GM23338 (cell line): ENCODE measurements at regions not wholly inside any gene's neighbourhood (a gene's known extent, or its start where the extent isn't known, plus 50 kb on each side); places are given as distances from the start of the nearest gene placed in this dataset.

Experiments used
- CREB1 ChIP-seq: fragments of 250-450 bp; sonication (Bioruptor Pico); IDR thresholded peaks from 2 replicates; pipeline ENCODE4 v1.5.0; 2020; ENCODE audit warnings: low read depth, mild to moderate bottlenecking, moderate library complexity
- CTCF ChIP-seq, 2 experiments: fragments of 200-600 bp in 1 of 2; sonication (generic) in 1 of 2; conservative IDR thresholded peaks; 2 replicates each; pipeline versions ENCODE4 v1.5.1 to v1.6.1; 2016 to 2017; ENCODE audit warnings: antibody characterized with exemption in 2 of 2, low read depth in 2 of 2, mild to moderate bottlenecking in 2 of 2, moderate library complexity in 1 of 2
- EZH2 ChIP-seq: fragments of 200-600 bp; sonication (generic); IDR thresholded peaks from one replicate; pipeline ENCODE4 v1.8.0; 2017; ENCODE audit warnings: antibody characterized with exemption, mild to moderate bottlenecking, low read depth; ENCODE audit not compliant: unreplicated experiment
- POLR2AphosphoS5 ChIP-seq: IDR thresholded peaks from 2 replicates; pipeline ENCODE4 v1.6.1; 2016; ENCODE audit warnings: antibody characterized with exemption, low read depth
- STAT1 ChIP-seq: IDR thresholded peaks from one replicate; pipeline ENCODE4 v1.6.1; 2016; ENCODE audit warnings: antibody characterized with exemption; ENCODE audit not compliant: unreplicated experiment
- TF ChIP-seq, protein P1 (sequence below): IDR thresholded peaks from one replicate; pipeline ENCODE4 v1.6.1; 2018; ENCODE audit warnings: antibody characterized with exemption; ENCODE audit not compliant: unreplicated experiment
- TF ChIP-seq, protein P2 (sequence below): IDR thresholded peaks from 2 replicates; pipeline ENCODE4 v1.6.1; 2016; ENCODE audit warnings: antibody characterized with exemption

DNA sequence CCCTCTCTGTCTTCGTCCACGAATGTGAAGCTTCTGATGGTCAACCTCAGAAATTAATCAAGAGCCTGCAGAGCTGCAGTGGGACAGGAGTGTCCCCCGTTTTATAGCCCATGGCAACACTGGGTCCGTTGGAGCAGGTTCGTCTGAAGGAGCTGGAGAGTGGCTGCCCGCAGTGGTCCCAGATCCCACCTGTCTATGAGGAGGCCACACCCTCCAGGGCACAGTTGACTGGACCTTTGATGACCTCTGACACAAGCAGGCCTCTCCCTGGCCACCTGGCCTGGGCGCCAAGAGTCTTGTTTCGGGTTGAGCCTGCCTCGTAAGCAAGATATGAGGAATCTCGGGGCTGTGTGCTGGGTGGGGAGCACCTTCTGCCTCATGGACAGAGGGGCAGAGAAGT, 100.7 kb upstream of the SFSWAP start:
- TF ChIP-seq CTCF (conservative IDR thresholded peaks at IDR 0.05; ENCODE audit: low read depth in 2 of 2) (no peak), POLR2AphosphoS5 (no peak), EZH2 (no peak), CREB1 (no peak), STAT1 (no peak)
- TF ChIP-seq, protein P1, sequence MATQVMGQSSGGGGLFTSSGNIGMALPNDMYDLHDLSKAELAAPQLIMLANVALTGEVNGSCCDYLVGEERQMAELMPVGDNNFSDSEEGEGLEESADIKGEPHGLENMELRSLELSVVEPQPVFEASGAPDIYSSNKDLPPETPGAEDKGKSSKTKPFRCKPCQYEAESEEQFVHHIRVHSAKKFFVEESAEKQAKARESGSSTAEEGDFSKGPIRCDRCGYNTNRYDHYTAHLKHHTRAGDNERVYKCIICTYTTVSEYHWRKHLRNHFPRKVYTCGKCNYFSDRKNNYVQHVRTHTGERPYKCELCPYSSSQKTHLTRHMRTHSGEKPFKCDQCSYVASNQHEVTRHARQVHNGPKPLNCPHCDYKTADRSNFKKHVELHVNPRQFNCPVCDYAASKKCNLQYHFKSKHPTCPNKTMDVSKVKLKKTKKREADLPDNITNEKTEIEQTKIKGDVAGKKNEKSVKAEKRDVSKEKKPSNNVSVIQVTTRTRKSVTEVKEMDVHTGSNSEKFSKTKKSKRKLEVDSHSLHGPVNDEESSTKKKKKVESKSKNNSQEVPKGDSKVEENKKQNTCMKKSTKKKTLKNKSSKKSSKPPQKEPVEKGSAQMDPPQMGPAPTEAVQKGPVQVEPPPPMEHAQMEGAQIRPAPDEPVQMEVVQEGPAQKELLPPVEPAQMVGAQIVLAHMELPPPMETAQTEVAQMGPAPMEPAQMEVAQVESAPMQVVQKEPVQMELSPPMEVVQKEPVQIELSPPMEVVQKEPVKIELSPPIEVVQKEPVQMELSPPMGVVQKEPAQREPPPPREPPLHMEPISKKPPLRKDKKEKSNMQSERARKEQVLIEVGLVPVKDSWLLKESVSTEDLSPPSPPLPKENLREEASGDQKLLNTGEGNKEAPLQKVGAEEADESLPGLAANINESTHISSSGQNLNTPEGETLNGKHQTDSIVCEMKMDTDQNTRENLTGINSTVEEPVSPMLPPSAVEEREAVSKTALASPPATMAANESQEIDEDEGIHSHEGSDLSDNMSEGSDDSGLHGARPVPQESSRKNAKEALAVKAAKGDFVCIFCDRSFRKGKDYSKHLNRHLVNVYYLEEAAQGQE, result no peak
- TF ChIP-seq, protein P2, sequence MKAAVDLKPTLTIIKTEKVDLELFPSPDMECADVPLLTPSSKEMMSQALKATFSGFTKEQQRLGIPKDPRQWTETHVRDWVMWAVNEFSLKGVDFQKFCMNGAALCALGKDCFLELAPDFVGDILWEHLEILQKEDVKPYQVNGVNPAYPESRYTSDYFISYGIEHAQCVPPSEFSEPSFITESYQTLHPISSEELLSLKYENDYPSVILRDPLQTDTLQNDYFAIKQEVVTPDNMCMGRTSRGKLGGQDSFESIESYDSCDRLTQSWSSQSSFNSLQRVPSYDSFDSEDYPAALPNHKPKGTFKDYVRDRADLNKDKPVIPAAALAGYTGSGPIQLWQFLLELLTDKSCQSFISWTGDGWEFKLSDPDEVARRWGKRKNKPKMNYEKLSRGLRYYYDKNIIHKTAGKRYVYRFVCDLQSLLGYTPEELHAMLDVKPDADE, result no peak
